HEK293 (cell line): ENCODE measurements at regions not wholly inside any gene's neighbourhood (a gene's known extent, or its start where the extent isn't known, plus 50 kb on each side); places are given as distances from the start of the nearest gene placed in this dataset.

Experiments used
- CTCF ChIP-seq: fragments of 450-650 bp; formaldehyde crosslinking; IDR thresholded peaks from 2 replicates; pipeline ENCODE4 v1.5.1; 2016; ENCODE audit warnings: missing biosample characterization, missing genetic modification characterization
- KLF1 ChIP-seq: fragments of 450-650 bp; formaldehyde crosslinking; IDR thresholded peaks from 2 replicates; pipeline ENCODE4 v1.5.1; 2016; ENCODE audit warnings: missing biosample characterization, missing genetic modification characterization
- ZIC2 ChIP-seq: fragments of 450-650 bp; formaldehyde crosslinking; IDR thresholded peaks from 2 replicates; pipeline ENCODE4 v1.5.1; 2016; ENCODE audit warnings: missing biosample characterization, missing genetic modification characterization
- ZNF114 ChIP-seq: fragments of 450-650 bp; formaldehyde crosslinking; IDR thresholded peaks from 2 replicates; pipeline ENCODE4 v1.5.0; 2017; ENCODE audit warnings: missing biosample characterization, missing genetic modification characterization
- ZNF324 ChIP-seq: fragments of 450-650 bp; formaldehyde crosslinking; IDR thresholded peaks from 2 replicates; pipeline ENCODE4 v1.5.1; 2016; ENCODE audit warnings: missing biosample characterization, missing genetic modification characterization
- ZNF510 ChIP-seq: fragments of 450-650 bp; formaldehyde crosslinking; IDR thresholded peaks from 2 replicates; pipeline ENCODE4 v1.5.1; 2018; ENCODE audit warnings: mild to moderate bottlenecking, missing genetic modification characterization, missing biosample characterization; ENCODE audit not compliant: insufficient replicate concordance
- ZNF561 ChIP-seq: fragments of 450-650 bp; IDR thresholded peaks from 2 replicates; pipeline ENCODE4 v1.5.1; 2018; ENCODE audit warnings: missing biosample characterization, missing genetic modification characterization, borderline replicate concordance

DNA sequence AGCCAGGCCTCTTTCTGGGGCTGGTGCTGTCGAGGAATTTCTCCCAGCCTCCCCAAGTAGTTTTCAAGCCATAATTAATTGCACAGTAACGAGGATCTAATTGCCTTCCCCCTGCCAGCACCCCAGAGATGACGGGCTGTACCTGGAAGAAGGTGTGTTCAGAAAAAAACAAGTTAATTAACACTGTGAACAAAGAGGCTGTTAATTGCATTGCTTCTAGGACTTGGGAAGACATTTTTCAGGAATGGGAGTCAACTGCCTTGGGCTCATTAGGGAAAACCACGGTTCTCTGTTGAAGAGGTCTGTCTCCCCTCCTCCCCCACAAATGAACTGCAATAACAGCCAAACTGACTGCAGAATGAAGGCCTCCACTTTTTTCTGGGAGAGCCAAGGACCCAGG lies 176.7 kb downstream of the CCT6B start:
- TF ChIP-seq ZNF510, result no peak
- TF ChIP-seq CTCF (tag by site-specific recombination), result no peak
- TF ChIP-seq ZNF324, result no peak
- TF ChIP-seq KLF1 (tag by site-specific recombination), result no peak
- TF ChIP-seq ZNF114 (tag by site-specific recombination), result no peak
- TF ChIP-seq ZIC2 (tag by site-specific recombination), result no peak
- no peak for TF ChIP-seq ZNF561 (tag by site-specific recombination)
